ENCODE measurements at regions not wholly inside any gene's neighbourhood (a gene's known extent, or its start where the extent isn't known, plus 50 kb on each side); places are given as distances from the start of the nearest gene placed in this dataset.

GRCh38 chr6:110033101-110033500, 55.0 kb downstream of the GPR6 start:
- Histone ChIP-seq H3K4me1 (ENCODE audit: control insufficient read depth in 2 of 2, insufficient read depth in 2 of 2, low read length in 2 of 2) (no peaks in the 10 kb centered on the region), H3K27me3 (ENCODE audit: control insufficient read depth in 2 of 2, insufficient read depth in 2 of 2, low read length in 2 of 2) (no peaks in the 10 kb centered on the region), H3K27ac (ENCODE audit: low read depth, low read length) (no peak overlapping the region), H3K36me3 (ENCODE audit: control insufficient read depth in 2 of 3, insufficient read depth in 3 of 3, low read length in 3 of 3) (no peaks in the 10 kb centered on the region), H3K4me3 (ENCODE audit: low read length) (no peak overlapping the region), H3K9me3 (ENCODE audit: control insufficient read depth in 2 of 3, low read length in 3 of 3) (no peaks in the 10 kb centered on the region)
- CTCF ChIA-PET, result interaction anchor here (0.6 kb wide), 1 partner anchor 358 kb away, joined by 4 read pairs; no protein-coding TSS in a partner anchor
- no peaks in the 10 kb centered on the region for H3K36me3 Mint-ChIP-seq
- no peaks in the 10 kb centered on the region for H3K27me3 Mint-ChIP-seq
- POLR2A ChIA-PET, result no interaction called here
- peaks cover 0 to 2% (median 0%) of the 10 kb centered on the region in 7 donors for H3K4me1 Mint-ChIP-seq
- no peaks in the 10 kb centered on the region for H3K9me3 Mint-ChIP-seq
- H3K27ac Mint-ChIP-seq, result no peak overlapping the region
- no peak overlapping the region for H3K4me3 Mint-ChIP-seq
- intact Hi-C loops (cut with micrococcal nuclease), result no loop called here
- ATAC-seq, result no peak
- no peak for DNase-seq

GRCh38 chr6:110033749-110034666, 55.9 kb downstream of the GPR6 start:
- Mint-ChIP-seq H3K27me3 (no peaks in the 10 kb centered on the region), H3K36me3 (no peaks in the 10 kb centered on the region), H3K4me1 (peaks cover 0 to 5% (median 0%) of the 10 kb centered on the region in 7 donors), H3K9me3 (no peaks in the 10 kb centered on the region), H3K27ac (peak overlapping the region in 1 of 9 donors; percentile 55), H3K4me3 (no peak overlapping the region)
- no peaks in the 10 kb centered on the region for H3K27me3 ChIP-seq (ENCODE audit: control insufficient read depth in 2 of 2, insufficient read depth in 2 of 2, low read length in 2 of 2)
- H3K4me1 ChIP-seq (ENCODE audit: control insufficient read depth in 2 of 2, insufficient read depth in 2 of 2, low read length in 2 of 2), result peaks cover 0 to under 1% of the 10 kb centered on the region in 2 donors
- no peak overlapping the region for H3K4me3 ChIP-seq (ENCODE audit: low read length)
- H3K27ac ChIP-seq (ENCODE audit: low read depth, low read length), result no peak overlapping the region
- DNase-seq, result no peak
- no peak for ATAC-seq
- no peaks in the 10 kb centered on the region for H3K9me3 ChIP-seq (ENCODE audit: control insufficient read depth in 2 of 3, low read length in 3 of 3)
- intact Hi-C loops (cut with micrococcal nuclease), result no loop called here
- ChIA-PET CTCF (interaction anchor here (0.6 kb wide), 1 partner anchor 357 kb away, joined by 4 read pairs; no protein-coding TSS in a partner anchor), POLR2A (no interaction called here)
- H3K36me3 ChIP-seq (ENCODE audit: control insufficient read depth in 2 of 3, insufficient read depth in 3 of 3, low read length in 3 of 3), result no peaks in the 10 kb centered on the region

- no peak overlapping the region for H3K4me3 Mint-ChIP-seq
- no peaks in the 10 kb centered on the region for H3K27me3 Mint-ChIP-seq
- Histone ChIP-seq H3K36me3 (ENCODE audit: control insufficient read depth in 2 of 3, insufficient read depth in 3 of 3, low read length in 3 of 3) (no peaks in the 10 kb centered on the region), H3K27ac (ENCODE audit: low read depth, low read length) (no peak overlapping the region), H3K4me1 (ENCODE audit: control insufficient read depth in 2 of 2, insufficient read depth in 2 of 2, low read length in 2 of 2) (peaks cover 0 to 7% of the 10 kb centered on the region in 2 donors), H3K9me3 (ENCODE audit: control insufficient read depth in 2 of 3, low read length in 3 of 3) (no peaks in the 10 kb centered on the region), H3K27me3 (ENCODE audit: control insufficient read depth in 2 of 2, insufficient read depth in 2 of 2, low read length in 2 of 2) (no peaks in the 10 kb centered on the region), H3K4me3 (ENCODE audit: low read length) (no peak overlapping the region)
- CTCF ChIA-PET, result no interaction called here
- no peaks in the 10 kb centered on the region for H3K36me3 Mint-ChIP-seq
- no peak for DNase-seq
- H3K4me1 Mint-ChIP-seq, result peaks cover 2 to 9% (median 6%) of the 10 kb centered on the region in 7 donors
- no peak overlapping the region for H3K27ac Mint-ChIP-seq
- no peak for ATAC-seq
- intact Hi-C loops (cut with micrococcal nuclease), result loop anchor here (5.0 kb wide), 3 partner anchors 247 to 1492 kb away; partner anchors contain the start of genes AK9 (in 1 of the 2) and FIG4 (in 1 of the 2)
- POLR2A ChIA-PET, result no interaction called here
- no peaks in the 10 kb centered on the region for H3K9me3 Mint-ChIP-seq
Measured at GRCh38 chr6:110034667-110035036, 56.5 kb downstream of the GPR6 start.

DNA sequence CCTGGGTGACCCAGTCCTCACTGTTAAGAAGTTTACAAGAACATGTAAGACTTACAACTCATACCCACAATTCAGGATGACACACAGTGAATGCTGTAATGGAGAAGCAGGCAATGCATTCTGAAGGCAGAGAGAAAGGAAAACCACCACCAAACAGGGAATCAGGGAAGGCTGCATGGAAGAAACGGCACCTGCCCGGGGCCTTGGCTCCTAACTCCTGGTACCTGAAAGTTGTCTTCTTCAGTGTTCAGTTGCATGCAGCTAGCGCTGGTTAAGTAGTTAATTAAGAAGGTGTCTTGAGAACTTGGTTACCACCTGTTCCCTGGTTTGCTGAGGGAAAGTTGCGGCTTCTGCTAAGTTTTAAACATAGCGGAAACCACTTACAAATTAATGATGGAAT, 57.2 kb downstream of the GPR6 start:
- ATAC-seq, result no peak
- no peaks in the 10 kb centered on the region for H3K36me3 ChIP-seq (ENCODE audit: control insufficient read depth in 2 of 3, insufficient read depth in 3 of 3, low read length in 3 of 3)
- Mint-ChIP-seq H3K4me3 (no peak overlapping the region), H3K4me1 (peaks cover 9 to 13% (median 12%) of the 10 kb centered on the region in 7 donors), H3K9me3 (no peaks in the 10 kb centered on the region), H3K36me3 (no peaks in the 10 kb centered on the region), H3K27ac (no peak overlapping the region), H3K27me3 (no peaks in the 10 kb centered on the region)
- no peaks in the 10 kb centered on the region for H3K27me3 ChIP-seq (ENCODE audit: control insufficient read depth in 2 of 2, insufficient read depth in 2 of 2, low read length in 2 of 2)
- intact Hi-C loops (cut with micrococcal nuclease), result loop anchor here (5.0 kb wide), 3 partner anchors 248 to 1493 kb away; partner anchors contain the start of genes AK9 (in 1 of the 2) and FIG4 (in 1 of the 2)
- CTCF ChIA-PET, result interaction anchor here (0.9 kb wide), 1 partner anchor 53 kb away, joined by 3 read pairs; no protein-coding TSS in a partner anchor
- no peaks in the 10 kb centered on the region for H3K9me3 ChIP-seq (ENCODE audit: control insufficient read depth in 2 of 3, low read length in 3 of 3)
- H3K27ac ChIP-seq (ENCODE audit: low read depth, low read length), result no peak overlapping the region
- DNase-seq, result no peak
- POLR2A ChIA-PET, result no interaction called here
- H3K4me1 ChIP-seq (ENCODE audit: control insufficient read depth in 2 of 2, insufficient read depth in 2 of 2, low read length in 2 of 2), result peaks cover 0 to 14% of the 10 kb centered on the region in 2 donors
- no peak overlapping the region for H3K4me3 ChIP-seq (ENCODE audit: low read length)

GRCh38 chr6:110036408-110037302, 58.5 kb downstream of the GPR6 start:
- intact Hi-C loops (cut with micrococcal nuclease), result loop anchor here (5.0 kb wide), 3 partner anchors 249 to 1494 kb away; partner anchors contain the start of genes AK9 (in 1 of the 2) and FIG4 (in 1 of the 2)
- Histone ChIP-seq H3K4me3 (ENCODE audit: low read length) (no peak overlapping the region), H3K27ac (ENCODE audit: low read depth, low read length) (no peak overlapping the region), H3K9me3 (ENCODE audit: control insufficient read depth in 2 of 3, low read length in 3 of 3) (no peaks in the 10 kb centered on the region), H3K4me1 (ENCODE audit: control insufficient read depth in 2 of 2, insufficient read depth in 2 of 2, low read length in 2 of 2) (peaks cover 0 to 14% of the 10 kb centered on the region in 2 donors), H3K36me3 (ENCODE audit: control insufficient read depth in 2 of 3, insufficient read depth in 3 of 3, low read length in 3 of 3) (no peaks in the 10 kb centered on the region), H3K27me3 (ENCODE audit: control insufficient read depth in 2 of 2, insufficient read depth in 2 of 2, low read length in 2 of 2) (no peaks in the 10 kb centered on the region)
- ATAC-seq (no peak), DNase-seq (no peak)
- Mint-ChIP-seq H3K4me1 (peaks cover 9 to 17% (median 13%) of the 10 kb centered on the region in 7 donors), H3K36me3 (no peaks in the 10 kb centered on the region), H3K27ac (peak overlapping the region in 1 of 9 donors; percentile 41), H3K9me3 (no peaks in the 10 kb centered on the region), H3K4me3 (no peak overlapping the region), H3K27me3 (no peaks in the 10 kb centered on the region)
- ChIA-PET CTCF (interaction anchor here (1.8 kb wide), 1 partner anchor 331 kb away, joined by 7 read pairs; no protein-coding TSS in a partner anchor), POLR2A (no interaction called here)

DNA sequence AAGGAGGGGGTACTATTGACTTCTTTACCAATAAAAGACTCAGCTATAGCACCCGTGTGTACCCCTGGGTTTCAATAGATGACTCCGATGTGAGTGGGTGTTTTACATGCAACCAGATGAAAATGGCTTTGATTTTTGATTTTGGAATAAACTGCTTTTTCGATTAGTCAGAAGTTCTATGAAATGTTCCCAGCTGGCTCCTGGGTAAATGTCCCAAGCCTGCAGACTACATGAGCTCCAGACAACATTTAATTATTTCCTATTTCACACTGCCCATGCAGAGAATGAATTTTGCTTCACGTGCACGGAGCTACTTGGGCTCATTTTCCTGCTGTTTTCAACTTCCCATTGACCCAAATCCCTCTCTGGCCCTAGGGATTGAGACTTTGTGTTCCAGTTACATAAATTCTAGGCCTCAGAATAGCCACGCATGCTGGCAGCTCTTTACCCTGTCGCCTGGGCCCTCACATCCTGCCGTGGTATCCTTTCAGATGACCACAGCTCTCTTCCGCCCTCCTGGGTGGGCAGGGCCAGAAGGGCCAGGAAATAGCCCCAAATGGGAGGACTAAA, 59.7 kb downstream of the GPR6 start:
- H3K27ac Mint-ChIP-seq, result no peak overlapping the region
- H3K4me1 Mint-ChIP-seq, result peaks cover 9 to 17% (median 13%) of the 10 kb centered on the region in 7 donors
- ATAC-seq (no peak), DNase-seq (no peak)
- Histone ChIP-seq H3K4me1 (ENCODE audit: control insufficient read depth in 2 of 2, insufficient read depth in 2 of 2, low read length in 2 of 2) (peaks cover 0 to 14% of the 10 kb centered on the region in 2 donors), H3K27me3 (ENCODE audit: control insufficient read depth in 2 of 2, insufficient read depth in 2 of 2, low read length in 2 of 2) (no peaks in the 10 kb centered on the region), H3K36me3 (ENCODE audit: control insufficient read depth in 2 of 3, insufficient read depth in 3 of 3, low read length in 3 of 3) (no peaks in the 10 kb centered on the region), H3K4me3 (ENCODE audit: low read length) (no peak overlapping the region), H3K27ac (ENCODE audit: low read depth, low read length) (no peak overlapping the region), H3K9me3 (ENCODE audit: control insufficient read depth in 2 of 3, low read length in 3 of 3) (no peaks in the 10 kb centered on the region)
- no peak overlapping the region for H3K4me3 Mint-ChIP-seq
- POLR2A ChIA-PET, result no interaction called here
- no peaks in the 10 kb centered on the region for H3K27me3 Mint-ChIP-seq
- CTCF ChIA-PET, result interaction anchor here (0.8 to 1.8 kb wide), 2 partner anchors 332 to 334 kb away, joined by 3 to 7 read pairs; no protein-coding TSS in a partner anchor
- no peaks in the 10 kb centered on the region for H3K36me3 Mint-ChIP-seq
- intact Hi-C loops (cut with micrococcal nuclease), result loop anchor here (2.0 to 5.0 kb wide), 4 partner anchors 251 to 1496 kb away; partner anchors contain the start of genes AK9 (in 1 of the 2), CEP57L1 (in 1 of the 2), FIG4 (in 1 of the 2) and SESN1 (in 1 of the 2)
- H3K9me3 Mint-ChIP-seq, result no peaks in the 10 kb centered on the region
